SK-N-MC (cell line): ENCODE measurements at regions not wholly inside any gene's neighbourhood (a gene's known extent, or its start where the extent isn't known, plus 50 kb on each side); places are given as distances from the start of the nearest gene placed in this dataset.

Source experiments
- EZH2 ChIP-seq: fragments of 200-600 bp; sonication (generic); IDR thresholded peaks from one replicate; pipeline ENCODE4 v1.6.1; 2017; ENCODE audit warnings: antibody characterized with exemption
- POLR2AphosphoS5 ChIP-seq: IDR thresholded peaks from 2 replicates; pipeline ENCODE4 v1.6.1; 2012; ENCODE audit warnings: mild to moderate bottlenecking, low read depth, low read length, borderline replicate concordance

DNA sequence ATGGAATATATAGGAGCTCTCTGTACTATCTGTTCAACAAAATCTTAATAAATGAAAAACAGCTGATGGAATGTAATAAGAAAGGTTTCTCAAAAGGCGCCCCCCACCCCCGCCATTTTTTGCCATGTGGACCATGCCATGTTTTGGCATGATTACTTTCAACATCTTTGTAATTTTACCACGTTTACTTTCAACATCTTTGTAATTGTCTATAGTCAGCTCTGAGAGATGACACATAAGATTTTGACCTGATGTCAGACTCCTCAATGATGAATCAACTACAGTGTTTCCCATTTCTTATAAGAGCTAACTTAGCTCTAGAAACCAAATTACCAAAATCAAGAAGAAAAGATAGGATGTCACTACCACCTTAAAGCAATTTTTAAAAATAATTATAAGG, 144.9 kb upstream of the AHR start:
- TF ChIP-seq POLR2AphosphoS5: no peak
- TF ChIP-seq EZH2: no peak
